GM06990 (cell line): ENCODE measurements at regions not wholly inside any gene's neighbourhood (a gene's known extent, or its start where the extent isn't known, plus 50 kb on each side); places are given as distances from the start of the nearest gene placed in this dataset.

Experiments used
- DNase-seq: peaks from one replicate; pipeline ENCODE4 v3.0.0-alpha.2; 2011; ENCODE audit not compliant: insufficient read length; ENCODE audit errors: extremely low read depth
- H3K27me3 ChIP-seq: replicated peaks from 2 replicates; pipeline ENCODE4 v1.6.0; 2011; ENCODE audit warnings: low read length; ENCODE audit not compliant: control insufficient read depth, insufficient read depth
- H3K36me3 ChIP-seq: 2 replicates; pipeline ENCODE4 v1.5.1; 2011; ENCODE audit warnings: low read length; ENCODE audit not compliant: control insufficient read depth, insufficient read depth
- H3K4me3 ChIP-seq: replicated peaks from 2 replicates; pipeline ENCODE4 v1.5.1; 2011; ENCODE audit warnings: low read depth, mild to moderate bottlenecking, control low read depth, low read length
- TF ChIP-seq, protein P1 (sequence below): IDR thresholded peaks from 2 replicates; pipeline ENCODE4 v1.5.1; 2011; ENCODE audit warnings: low read length, control low read depth, mild to moderate bottlenecking, inconsistent platforms; ENCODE audit not compliant: insufficient read depth, poor library complexity, severe bottlenecking

DNA sequence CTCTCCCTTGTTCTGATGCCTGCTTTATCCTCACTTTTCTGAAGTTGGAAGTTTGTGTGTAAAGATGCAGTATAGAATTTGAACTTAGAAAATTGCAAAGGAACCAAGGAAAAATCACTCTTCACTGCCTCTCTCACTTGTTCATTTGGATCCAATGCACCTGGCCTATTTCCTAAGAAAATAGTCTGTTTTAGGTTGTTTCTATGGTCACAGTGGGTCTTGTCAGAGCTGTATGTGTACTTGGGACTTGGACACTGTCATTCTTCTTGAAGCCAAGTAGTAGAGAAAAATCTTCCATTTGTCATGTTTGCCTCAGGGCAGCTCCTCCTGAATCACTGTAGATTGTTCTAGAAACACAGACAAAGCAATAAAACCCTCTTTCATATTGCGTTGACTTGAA is 80.3 kb upstream of the SESTD1 start:
- TF ChIP-seq, protein P1, sequence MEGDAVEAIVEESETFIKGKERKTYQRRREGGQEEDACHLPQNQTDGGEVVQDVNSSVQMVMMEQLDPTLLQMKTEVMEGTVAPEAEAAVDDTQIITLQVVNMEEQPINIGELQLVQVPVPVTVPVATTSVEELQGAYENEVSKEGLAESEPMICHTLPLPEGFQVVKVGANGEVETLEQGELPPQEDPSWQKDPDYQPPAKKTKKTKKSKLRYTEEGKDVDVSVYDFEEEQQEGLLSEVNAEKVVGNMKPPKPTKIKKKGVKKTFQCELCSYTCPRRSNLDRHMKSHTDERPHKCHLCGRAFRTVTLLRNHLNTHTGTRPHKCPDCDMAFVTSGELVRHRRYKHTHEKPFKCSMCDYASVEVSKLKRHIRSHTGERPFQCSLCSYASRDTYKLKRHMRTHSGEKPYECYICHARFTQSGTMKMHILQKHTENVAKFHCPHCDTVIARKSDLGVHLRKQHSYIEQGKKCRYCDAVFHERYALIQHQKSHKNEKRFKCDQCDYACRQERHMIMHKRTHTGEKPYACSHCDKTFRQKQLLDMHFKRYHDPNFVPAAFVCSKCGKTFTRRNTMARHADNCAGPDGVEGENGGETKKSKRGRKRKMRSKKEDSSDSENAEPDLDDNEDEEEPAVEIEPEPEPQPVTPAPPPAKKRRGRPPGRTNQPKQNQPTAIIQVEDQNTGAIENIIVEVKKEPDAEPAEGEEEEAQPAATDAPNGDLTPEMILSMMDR: no peak
- no peak for DNase-seq
- H3K36me3 ChIP-seq: no peaks in the 10 kb centered on the region
- no peaks in the 10 kb centered on the region for H3K27me3 ChIP-seq
- no peak overlapping the region for H3K4me3 ChIP-seq

DNA sequence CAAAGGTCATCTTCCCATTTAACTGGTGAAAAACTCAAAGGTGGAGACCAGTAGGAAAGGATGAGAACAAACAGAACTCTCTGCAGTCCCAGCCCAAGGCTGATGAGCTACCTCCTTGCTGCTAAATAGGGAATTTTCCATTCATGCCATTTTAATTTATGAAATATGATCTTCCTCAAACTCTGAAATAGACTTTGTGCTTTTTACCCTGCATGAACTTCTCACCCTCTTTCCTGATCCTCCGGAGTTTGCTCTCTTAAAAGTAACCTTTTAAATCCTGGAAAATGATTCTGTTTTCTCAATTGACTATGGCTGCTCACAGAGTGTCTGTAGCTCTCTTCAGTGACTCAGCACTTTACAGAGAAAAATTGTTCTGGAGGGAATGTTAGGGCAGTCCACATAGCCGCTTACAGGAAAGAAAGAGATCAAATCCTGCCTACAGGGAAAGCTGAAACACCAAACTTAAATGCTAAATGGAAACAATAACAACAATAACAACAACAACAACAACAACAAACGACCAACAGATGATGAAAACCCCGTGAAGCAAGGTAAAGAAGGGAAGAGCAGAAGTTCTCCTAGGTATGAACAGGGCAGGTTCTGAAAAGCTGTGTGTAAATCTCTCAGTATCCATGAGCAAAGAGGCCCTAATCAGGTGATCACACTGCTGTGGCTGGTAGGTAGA is 79.8 kb upstream of the SESTD1 start:
- DNase-seq: no peak
- Histone ChIP-seq H3K27me3 (no peaks in the 10 kb centered on the region), H3K4me3 (no peak overlapping the region), H3K36me3 (no peaks in the 10 kb centered on the region)
- TF ChIP-seq, protein P1: no peak

DNA sequence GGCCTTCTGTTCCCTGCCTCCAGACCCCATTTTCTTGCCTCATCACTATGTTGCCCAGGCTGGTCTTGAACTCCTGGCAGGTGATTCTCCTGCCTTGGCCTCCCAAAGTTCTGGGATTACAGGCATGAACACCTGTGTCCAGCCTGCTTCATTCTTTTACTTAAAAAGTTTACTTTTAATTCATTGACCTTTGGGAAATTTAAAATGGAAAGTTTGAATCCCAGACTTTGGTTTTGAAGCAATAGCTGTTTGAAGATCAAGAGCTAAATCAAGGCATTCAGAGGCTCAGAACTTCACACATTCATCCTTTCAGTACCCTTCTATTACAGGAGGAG is 79.3 kb upstream of the SESTD1 start:
- TF ChIP-seq, protein P1: no peak
- H3K4me3 ChIP-seq: no peak overlapping the region
- DNase-seq: no peak
- H3K27me3 ChIP-seq: no peaks in the 10 kb centered on the region
- no peaks in the 10 kb centered on the region for H3K36me3 ChIP-seq

DNA sequence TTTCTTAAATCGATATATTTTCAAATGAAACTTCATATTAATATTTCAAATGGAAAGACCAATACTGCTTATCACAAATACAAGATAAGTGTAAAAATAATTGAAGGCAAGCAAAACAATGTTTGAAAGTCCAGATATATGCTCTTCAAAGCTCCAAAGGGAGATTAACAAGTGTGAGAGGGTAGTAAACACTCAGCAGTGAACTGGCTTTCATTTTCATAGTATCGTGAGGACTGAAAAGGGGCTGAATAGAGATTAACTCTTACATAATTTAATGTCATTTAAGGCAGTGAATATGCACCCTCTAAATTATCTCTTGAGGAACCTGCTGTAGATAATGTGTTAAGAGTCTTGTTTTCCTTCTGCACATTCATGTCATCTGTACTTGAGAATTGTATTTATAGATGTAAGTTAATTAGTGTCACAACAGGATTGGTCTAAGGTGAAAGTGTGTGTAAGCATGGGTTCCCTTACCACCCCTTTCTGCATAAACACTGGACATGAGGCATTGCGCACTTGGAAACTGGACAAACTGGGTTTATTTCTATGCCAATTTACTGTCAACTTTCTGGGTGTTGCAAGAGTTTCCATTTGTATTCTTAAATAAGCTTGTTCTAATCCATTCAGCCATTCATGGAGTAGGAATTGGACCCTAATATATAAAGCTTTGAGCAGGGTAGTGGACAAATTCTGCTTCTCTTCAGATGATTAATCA is 76.7 kb upstream of the SESTD1 start:
- DNase-seq: no peak
- H3K4me3 ChIP-seq: no peak overlapping the region
- TF ChIP-seq, protein P1: no peak
- H3K36me3 ChIP-seq: no peaks in the 10 kb centered on the region
- H3K27me3 ChIP-seq: no peaks in the 10 kb centered on the region

DNA sequence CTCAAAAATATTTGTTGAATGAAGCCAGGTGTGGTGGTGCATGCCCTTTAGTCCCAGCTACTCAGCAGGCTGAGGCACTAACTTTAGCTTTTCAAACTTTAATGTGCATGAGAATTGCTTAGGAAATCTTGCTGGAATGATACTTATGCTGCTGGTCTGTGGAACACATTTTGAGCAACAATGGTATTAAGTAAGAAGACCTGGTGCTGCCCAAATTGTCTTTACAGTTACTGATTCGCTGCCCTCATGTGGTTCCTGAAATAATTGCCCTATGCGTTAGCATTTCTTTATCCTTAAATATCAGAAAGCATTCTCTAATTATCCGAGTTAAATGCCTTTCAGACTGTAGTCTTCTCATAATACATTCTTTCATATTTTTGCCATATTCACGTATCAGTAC is 76.0 kb upstream of the SESTD1 start:
- TF ChIP-seq, protein P1: peak; percentile 25
- Histone ChIP-seq H3K4me3 (no peak overlapping the region), H3K36me3 (no peaks in the 10 kb centered on the region), H3K27me3 (no peaks in the 10 kb centered on the region)
- DNase-seq: no peak
